ENCODE measurements at regions not wholly inside any gene's neighbourhood (a gene's known extent, or its start where the extent isn't known, plus 50 kb on each side); places are given as distances from the start of the nearest gene placed in this dataset.

DNA sequence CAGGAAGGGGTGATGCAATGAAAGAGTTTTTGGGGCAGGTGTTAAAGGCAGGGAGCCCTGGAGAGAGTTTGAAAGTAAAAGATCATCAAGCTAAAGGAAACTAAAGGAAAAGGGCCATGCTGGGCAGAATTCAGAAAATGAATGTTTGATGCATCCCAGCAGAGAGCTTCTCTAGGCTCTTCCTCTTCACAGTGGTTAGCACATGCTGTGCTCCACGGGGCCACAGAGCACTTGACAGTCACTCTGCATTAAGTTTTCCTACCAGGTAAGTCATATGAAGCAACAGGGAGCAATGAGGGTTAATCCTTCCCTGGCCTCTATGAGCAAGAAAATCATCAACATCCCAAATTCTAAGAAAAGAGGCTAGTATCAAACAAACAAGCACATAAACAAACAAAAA is 895.2 kb downstream of the TRIB2 start:
- H2BK15ac ChIP-seq (ENCODE audit: low read length) = no peak overlapping the region
- H3K79me2 ChIP-seq (ENCODE audit: control insufficient read depth in 1 of 2, insufficient read depth in 2 of 2, low read length in 2 of 2) = no peaks in the 10 kb centered on the region
- FAIRE-seq (peak; percentile 32), DNase-seq (ENCODE audit: low read depth in 1 of 2, low spot score in 2 of 2) (no peak)
- H3K4me2 ChIP-seq (ENCODE audit: insufficient read depth in 1 of 2, low read depth in 2 of 2, low read length in 2 of 2) = peak overlapping the region in 1 of 2 experiments; percentile 39; a peak in 1 of 4 replicates
- TF ChIP-seq TBP (IDR thresholded peaks at IDR 0.05; ENCODE audit: low read depth, low read length) (no peak), NANOG (IDR thresholded peaks at IDR 0.05; ENCODE audit: insufficient read depth, low read depth, low read length, poor library complexity, severe bottlenecking) (peak; percentile 56)
- no peaks in the 10 kb centered on the region for H4K20me1 ChIP-seq (replicated peaks in 1 of 2; ENCODE audit: control insufficient read depth in 1 of 2, insufficient read depth in 2 of 2, low read length in 2 of 2)
- H3K14ac ChIP-seq (ENCODE audit: insufficient read length) = no peak overlapping the region
- H3K36me3 ChIP-seq (ENCODE audit: control insufficient read depth in 2 of 4, insufficient read depth in 4 of 4, low read length in 3 of 4) = no peaks in the 10 kb centered on the region
- H3K4ac ChIP-seq (replicated peaks; ENCODE audit: insufficient read length, low read depth, low read length) = no peak overlapping the region
- no peaks in the 10 kb centered on the region for H3K23me2 ChIP-seq (ENCODE audit: low read depth, low read length)
- POLR2A ChIA-PET (ENCODE audit: partially characterized antibody) = no interaction called here
- H3K79me1 ChIP-seq (ENCODE audit: low read depth, low read length) = no peaks in the 10 kb centered on the region
- peaks cover 0 to 3% (median 0%) of the 10 kb centered on the region in 4 experiments; a peak in 2 of 7 replicates for H3K4me1 ChIP-seq (replicated peaks in 1 of 4; ENCODE audit: control insufficient read depth in 3 of 4, insufficient read depth in 4 of 4, low read length in 3 of 4)
- H4K91ac ChIP-seq (replicated peaks; ENCODE audit: insufficient read length, low read length) = no peak overlapping the region
- CTCF ChIA-PET (ENCODE audit: partially characterized antibody) = interaction anchor here (0.6 kb wide), 1 partner anchor 172 kb away, joined by 3 read pairs; no protein-coding TSS in a partner anchor
- no peak overlapping the region; the same call in 1 of the 2 replicates for H3K27ac ChIP-seq (ENCODE audit: low read depth, low read length)
- no peak overlapping the region for H3K56ac ChIP-seq (replicated peaks; ENCODE audit: insufficient read length, low read depth, low read length)
- no peak overlapping the region for H3K9ac ChIP-seq (replicated peaks in 1 of 4; ENCODE audit: extremely low read depth in 1 of 4, low read depth in 3 of 4, low read length in 3 of 4)
- no peak overlapping the region for H4K5ac ChIP-seq (ENCODE audit: insufficient read length, low read depth, low read length)
- H2AFZ ChIP-seq (ENCODE audit: low read length) = no peak overlapping the region
- H2BK20ac ChIP-seq (ENCODE audit: low read length) = no peak overlapping the region
- no peak overlapping the region for H3K4me3 ChIP-seq (ENCODE audit: extremely low read depth in 1 of 4, insufficient read depth in 2 of 4, low read depth in 3 of 4, low read length in 4 of 4)
- H2AK5ac ChIP-seq (ENCODE audit: low read depth, low read length) = no peak overlapping the region
- no peak overlapping the region for H2BK120ac ChIP-seq (replicated peaks; ENCODE audit: low read depth, low read length)
- 38% methylated on average over 1 of the region's 1 CpG; no CpG with 5 or more reads in 1 of the 2 experiments for WGBS, 2 experiments (ENCODE audit: extremely low coverage in 1 of 2, insufficient coverage in 1 of 2, insufficient read length in 1 of 2, insufficient replicate concordance in 2 of 2, low coverage in 1 of 2, low lambda C conversion rate in 2 of 2, missing lambda C conversion rate in 1 of 2)
- no peak overlapping the region for H2BK12ac ChIP-seq (ENCODE audit: low read depth, low read length)
- H3K27me3 ChIP-seq (replicated peaks in 1 of 4; ENCODE audit: control insufficient read depth in 3 of 4, extremely low read depth in 1 of 4, insufficient read depth in 3 of 4, low read length in 3 of 4) = no peaks in the 10 kb centered on the region
- no peak overlapping the region for H3K18ac ChIP-seq (ENCODE audit: extremely low read depth, low read length)
- no peak overlapping the region for H3K23ac ChIP-seq (ENCODE audit: insufficient read length)
- H3K9me3 ChIP-seq (ENCODE audit: insufficient read depth in 2 of 2, low read depth in 1 of 2, low read length in 1 of 2) = peaks cover 0 to 6% of the 10 kb centered on the region in 2 experiments; a peak in 1 of 4 replicates
- no peak overlapping the region for H4K8ac ChIP-seq (ENCODE audit: extremely low read depth, insufficient read depth, low read length)
- H2BK5ac ChIP-seq (ENCODE audit: low read depth, low read length) = no peak overlapping the region

All from H1 (cell line).